ENCODE measurements at regions not wholly inside any gene's neighbourhood (a gene's known extent, or its start where the extent isn't known, plus 50 kb on each side); places are given as distances from the start of the nearest gene placed in this dataset.

DNA sequence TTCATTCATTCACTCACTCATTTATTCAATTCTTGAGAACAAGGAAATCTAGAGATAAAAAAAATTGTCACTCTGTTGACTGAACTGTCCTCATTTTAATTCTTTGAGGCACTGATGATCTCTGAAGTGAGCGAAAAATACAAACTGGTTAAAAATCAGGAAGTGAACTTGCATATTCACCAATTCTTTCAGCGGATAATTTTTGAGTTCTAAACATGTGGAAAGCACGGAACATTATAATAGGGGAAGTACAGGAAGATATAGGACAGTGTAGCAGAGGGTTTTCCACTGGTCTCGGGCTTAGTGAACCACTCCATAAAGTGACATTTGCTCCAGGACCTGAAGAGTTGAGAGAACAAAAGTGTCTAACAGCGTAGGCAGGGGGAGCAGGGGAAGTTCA lies 169.5 kb downstream of the TLR4 start:
- H3K79me2 ChIP-seq (ENCODE audit: control insufficient read depth, insufficient read depth, low read length), result no peaks in the 10 kb centered on the region
- no peak overlapping the region for H3K4me3 ChIP-seq (ENCODE audit: control insufficient read depth in 2 of 3, extremely low read depth in 1 of 3, insufficient read depth in 2 of 3, low read depth in 1 of 3, low read length in 3 of 3)
- no peak for DNase-seq (ENCODE audit: low read depth, low spot score)
- H2AFZ ChIP-seq (ENCODE audit: control insufficient read depth, low read length), result no peak overlapping the region
- no peaks in the 10 kb centered on the region for H3K9me1 ChIP-seq (ENCODE audit: control insufficient read depth, extremely low read depth, insufficient read depth, low read length)
- no peak for TF ChIP-seq EZH2 (IDR thresholded peaks at IDR 0.05; ENCODE audit: low read length)
- TF ChIP-seq, protein P1, sequence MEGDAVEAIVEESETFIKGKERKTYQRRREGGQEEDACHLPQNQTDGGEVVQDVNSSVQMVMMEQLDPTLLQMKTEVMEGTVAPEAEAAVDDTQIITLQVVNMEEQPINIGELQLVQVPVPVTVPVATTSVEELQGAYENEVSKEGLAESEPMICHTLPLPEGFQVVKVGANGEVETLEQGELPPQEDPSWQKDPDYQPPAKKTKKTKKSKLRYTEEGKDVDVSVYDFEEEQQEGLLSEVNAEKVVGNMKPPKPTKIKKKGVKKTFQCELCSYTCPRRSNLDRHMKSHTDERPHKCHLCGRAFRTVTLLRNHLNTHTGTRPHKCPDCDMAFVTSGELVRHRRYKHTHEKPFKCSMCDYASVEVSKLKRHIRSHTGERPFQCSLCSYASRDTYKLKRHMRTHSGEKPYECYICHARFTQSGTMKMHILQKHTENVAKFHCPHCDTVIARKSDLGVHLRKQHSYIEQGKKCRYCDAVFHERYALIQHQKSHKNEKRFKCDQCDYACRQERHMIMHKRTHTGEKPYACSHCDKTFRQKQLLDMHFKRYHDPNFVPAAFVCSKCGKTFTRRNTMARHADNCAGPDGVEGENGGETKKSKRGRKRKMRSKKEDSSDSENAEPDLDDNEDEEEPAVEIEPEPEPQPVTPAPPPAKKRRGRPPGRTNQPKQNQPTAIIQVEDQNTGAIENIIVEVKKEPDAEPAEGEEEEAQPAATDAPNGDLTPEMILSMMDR (optimal IDR thresholded peaks at IDR 0.05 in 1 of 3, IDR thresholded peaks at IDR 0.05 in 1 of 3, conservative IDR thresholded peaks at IDR 0.05 in 1 of 3; ENCODE audit: extremely low read depth in 1 of 3, insufficient read depth in 2 of 3, low read length in 3 of 3), result no peak
- no peaks in the 10 kb centered on the region for H3K4me1 ChIP-seq (ENCODE audit: control insufficient read depth, extremely low read depth, insufficient read depth, low read length)
- no peaks in the 10 kb centered on the region for H3K9me3 ChIP-seq (ENCODE audit: control insufficient read depth, low read depth, low read length)
- no peak overlapping the region for H3K4me2 ChIP-seq (ENCODE audit: control insufficient read depth, extremely low read depth, insufficient read depth, low read depth, low read length)
- H4K20me1 ChIP-seq (ENCODE audit: control insufficient read depth, extremely low read depth, insufficient read depth, low read length), result no peaks in the 10 kb centered on the region
- dilution Hi-C loops (cut with MboI; ENCODE audit: extremely low pct_ligation_motif_present, low sequenced_read_pairs), result no loop called here
- no peaks in the 10 kb centered on the region for H3K36me3 ChIP-seq (ENCODE audit: control insufficient read depth in 2 of 2, extremely low read depth in 1 of 2, insufficient read depth in 2 of 2, low read length in 2 of 2)
- no peak for FAIRE-seq
- no peaks in the 10 kb centered on the region for H3K27me3 ChIP-seq (ENCODE audit: control insufficient read depth, extremely low read depth, insufficient read depth, low read length)
- H3K9ac ChIP-seq (ENCODE audit: control insufficient read depth, extremely low read depth, insufficient read depth, low read length), result no peak overlapping the region
- no peak overlapping the region for H3K27ac ChIP-seq (ENCODE audit: control insufficient read depth, insufficient read depth, low read length)

DNA sequence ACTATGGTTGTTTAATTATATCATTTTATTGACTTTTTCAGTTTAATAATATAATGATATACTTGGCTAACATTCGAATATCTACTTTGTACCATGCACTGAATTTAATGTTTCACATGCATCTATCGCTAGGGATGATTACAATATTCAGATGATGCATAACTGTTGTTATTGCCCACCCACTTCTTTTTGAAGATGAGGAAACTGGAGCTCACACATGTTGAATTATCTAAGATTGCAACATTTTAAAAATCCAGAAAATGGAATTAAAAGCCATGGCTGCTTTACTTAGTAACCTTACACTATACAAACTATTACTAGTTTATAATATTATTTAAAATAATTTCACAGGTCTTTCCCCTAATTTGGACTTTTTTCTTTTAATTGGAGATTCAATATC lies 171.7 kb downstream of the TLR4 start:
- H3K4me2 ChIP-seq (ENCODE audit: control insufficient read depth, extremely low read depth, insufficient read depth, low read depth, low read length), result no peak overlapping the region
- H3K79me2 ChIP-seq (ENCODE audit: control insufficient read depth, insufficient read depth, low read length), result no peaks in the 10 kb centered on the region
- H3K36me3 ChIP-seq (ENCODE audit: control insufficient read depth in 2 of 2, extremely low read depth in 1 of 2, insufficient read depth in 2 of 2, low read length in 2 of 2), result no peaks in the 10 kb centered on the region
- FAIRE-seq (no peak), DNase-seq (ENCODE audit: low read depth, low spot score) (no peak)
- no peak overlapping the region for H3K4me3 ChIP-seq (ENCODE audit: control insufficient read depth in 2 of 3, extremely low read depth in 1 of 3, insufficient read depth in 2 of 3, low read depth in 1 of 3, low read length in 3 of 3)
- dilution Hi-C loops (cut with MboI; ENCODE audit: extremely low pct_ligation_motif_present, low sequenced_read_pairs), result no loop called here
- no peak overlapping the region for H3K27ac ChIP-seq (ENCODE audit: control insufficient read depth, insufficient read depth, low read length)
- no peak overlapping the region for H2AFZ ChIP-seq (ENCODE audit: control insufficient read depth, low read length)
- no peaks in the 10 kb centered on the region for H3K4me1 ChIP-seq (ENCODE audit: control insufficient read depth, extremely low read depth, insufficient read depth, low read length)
- no peaks in the 10 kb centered on the region for H4K20me1 ChIP-seq (ENCODE audit: control insufficient read depth, extremely low read depth, insufficient read depth, low read length)
- H3K9me1 ChIP-seq (ENCODE audit: control insufficient read depth, extremely low read depth, insufficient read depth, low read length), result no peaks in the 10 kb centered on the region
- TF ChIP-seq EZH2 (IDR thresholded peaks at IDR 0.05; ENCODE audit: low read length), result no peak
- TF ChIP-seq, protein P1 (optimal IDR thresholded peaks at IDR 0.05 in 1 of 3, IDR thresholded peaks at IDR 0.05 in 1 of 3, conservative IDR thresholded peaks at IDR 0.05 in 1 of 3; ENCODE audit: extremely low read depth in 1 of 3, insufficient read depth in 2 of 3, low read length in 3 of 3), result no peak
- no peaks in the 10 kb centered on the region for H3K27me3 ChIP-seq (ENCODE audit: control insufficient read depth, extremely low read depth, insufficient read depth, low read length)
- H3K9ac ChIP-seq (ENCODE audit: control insufficient read depth, extremely low read depth, insufficient read depth, low read length), result no peak overlapping the region
- H3K9me3 ChIP-seq (ENCODE audit: control insufficient read depth, low read depth, low read length), result no peaks in the 10 kb centered on the region
